T-cell (primary cell): ENCODE measurements at regions not wholly inside any gene's neighbourhood (a gene's known extent, or its start where the extent isn't known, plus 50 kb on each side); places are given as distances from the start of the nearest gene placed in this dataset.
"Not testable (repeated sequence)": the region's sequence is repeated elsewhere in the genome, so short reads cannot be mapped to it uniquely, and the experiment has no call there.

Source experiments
- ATAC-seq, 4 experiments: fragments of 200-7000 bp in 3 of 4; fragments of 150-1000 bp in 1 of 4; cut with Tn5 transposase; replicated peaks in 1 of 4; 1 replicate in 3 of 4; 2 replicates in 1 of 4; pipeline ENCODE4 v1.10.0; 2021; ENCODE audit warnings: moderate library complexity in 3 of 4, mild to moderate bottlenecking in 2 of 4, moderate number of reproducible peaks in 1 of 4
- CTCF ChIA-PET, 2 donors: fragments of 300-600 bp; sonication (Branson Sonifier 250); formaldehyde crosslinking; loops; one replicate each; lab custom pipeline; 2022; ENCODE audit warnings: antibody characterized with exemption in 2 of 2; lab: Charles Lee
- POLR2A ChIA-PET, 2 donors: fragments of 300-600 bp; sonication (Branson Sonifier 250); formaldehyde crosslinking; loops; one replicate each; lab custom pipeline; 2022; ENCODE audit warnings: antibody characterized with exemption in 2 of 2; lab: Charles Lee
- DNase-seq, 35 experiments: peaks; one replicate each; pipeline versions ENCODE4 v3.0.0 to v3.0.0-alpha.2; 2013 to 2023
- H3K27ac ChIP-seq: one replicate; pipeline ENCODE4 v1.5.1; 2013; ENCODE audit warnings: low read length
- H3K27me3 ChIP-seq, 2 experiments: replicated peaks in 1 of 2; 1 replicate in 1 of 2; 2 replicates in 1 of 2; pipeline versions ENCODE4 v1.6.1 to v1.7.0; 2013; ENCODE audit warnings: low read length in 1 of 2, mixed read lengths in 1 of 2; ENCODE audit not compliant: control insufficient read depth in 2 of 2, insufficient read depth in 2 of 2; ENCODE audit errors: extremely low read depth in 1 of 2
- H3K36me3 ChIP-seq, 2 donors: 1 replicate in 1 of 2; 2 replicates in 1 of 2; pipeline versions ENCODE4 v1.6.1 to v1.7.0; 2013; ENCODE audit warnings: low read length in 1 of 2; ENCODE audit not compliant: control insufficient read depth in 2 of 2, insufficient read depth in 1 of 2; ENCODE audit errors: extremely low read depth in 1 of 2
- H3K4me1 ChIP-seq, 2 experiments: 1 replicate in 1 of 2; 2 replicates in 1 of 2; pipeline versions ENCODE4 v1.6.1 to v1.7.0; 2013; ENCODE audit warnings: low read length in 2 of 2, mixed read lengths in 1 of 2; ENCODE audit not compliant: insufficient read depth in 2 of 2, control insufficient read depth in 1 of 2; ENCODE audit errors: extremely low read depth in 1 of 2
- H3K4me3 ChIP-seq, 2 donors: 1 replicate in 1 of 2; 2 replicates in 1 of 2; pipeline versions ENCODE4 v1.5.1 to v1.7.0; 2013; ENCODE audit warnings: mild to moderate bottlenecking in 2 of 2, low read length in 1 of 2, moderate library complexity in 1 of 2; ENCODE audit not compliant: control insufficient read depth in 1 of 2; ENCODE audit errors: extremely low read depth in 1 of 2
- H3K9me3 ChIP-seq: 2 replicates; pipeline ENCODE4 v1.7.0; 2013
- H3K27ac Mint-ChIP-seq, 2 donors: one replicate each; pipeline ENCODE4 v1.8.0; 2020 to 2021; ENCODE audit warnings: mild to moderate bottlenecking in 2 of 2, mixed read lengths in 2 of 2
- H3K27me3 Mint-ChIP-seq, 2 donors: one replicate each; pipeline ENCODE4 v1.8.0; 2021 to 2022; ENCODE audit warnings: mixed read lengths in 2 of 2
- H3K36me3 Mint-ChIP-seq: one replicate; pipeline ENCODE4 v1.8.0; 2021; ENCODE audit warnings: mixed read lengths
- H3K4me1 Mint-ChIP-seq, 3 donors: one replicate each; pipeline ENCODE4 v1.8.0; 2020 to 2022; ENCODE audit warnings: mixed read lengths in 3 of 3, mild to moderate bottlenecking in 1 of 3
- H3K4me3 Mint-ChIP-seq, 3 donors: one replicate each; pipeline ENCODE4 v1.8.0; 2020 to 2022; ENCODE audit warnings: mild to moderate bottlenecking in 3 of 3, mixed read lengths in 3 of 3, moderate library complexity in 3 of 3
- H3K9me3 Mint-ChIP-seq, 3 donors: one replicate each; pipeline ENCODE4 v1.8.0; 2020 to 2022; ENCODE audit warnings: mixed read lengths in 3 of 3
- WGBS: methylation state at CpG from one replicate; pipeline ENCODE4 v1.1.5; 2013; ENCODE audit warnings: missing lambda C conversion rate; ENCODE audit not compliant: insufficient coverage; 5-methylcytosine and 5-hydroxymethylcytosine counted together

GRCh38 chr20:29031262-29031982, 2226.0 kb upstream of the DEFB115 start:
- H3K27me3 Mint-ChIP-seq, ATAC-seq, H3K27ac ChIP-seq, H3K27ac Mint-ChIP-seq, H3K9me3 ChIP-seq, DNase-seq, POLR2A ChIA-PET, H3K27me3 ChIP-seq, H3K4me3 Mint-ChIP-seq, H3K4me1 ChIP-seq, H3K4me1 Mint-ChIP-seq, H3K36me3 ChIP-seq, H3K4me3 ChIP-seq, CTCF ChIA-PET, H3K36me3 Mint-ChIP-seq: not testable (repeated sequence)
- H3K9me3 Mint-ChIP-seq: peaks cover 20 to 35% (median 22%) of the 10 kb centered on the region in 3 donors
- 50% methylated on average over 2 of the region's 16 CpGs for WGBS

DNA sequence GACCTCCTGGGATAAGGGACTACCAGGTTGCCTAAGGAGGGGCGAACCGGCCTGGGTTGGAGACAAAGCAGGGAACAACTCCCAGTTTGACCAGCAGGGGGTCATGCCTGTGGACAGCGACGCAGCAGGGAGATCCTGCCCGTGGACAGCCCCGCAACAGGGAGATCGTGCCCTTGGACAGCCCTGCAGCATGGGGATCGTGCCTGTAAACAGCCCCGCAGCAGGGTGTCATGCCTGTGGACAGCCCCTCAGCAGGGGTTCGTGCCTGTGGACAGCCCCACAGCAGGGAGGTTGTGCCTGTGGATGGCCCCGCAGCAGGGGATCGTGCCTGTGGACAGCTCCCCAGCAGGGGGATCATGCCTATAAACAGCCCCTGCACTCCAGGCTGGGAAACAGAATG, 2213.2 kb upstream of the DEFB115 start:
- H3K4me1 Mint-ChIP-seq, H3K9me3 ChIP-seq, H3K4me3 ChIP-seq, H3K27me3 Mint-ChIP-seq, DNase-seq, H3K27ac Mint-ChIP-seq, H3K4me1 ChIP-seq, H3K27me3 ChIP-seq, POLR2A ChIA-PET, H3K36me3 Mint-ChIP-seq, H3K4me3 Mint-ChIP-seq, CTCF ChIA-PET, H3K36me3 ChIP-seq, ATAC-seq, H3K27ac ChIP-seq: not testable (repeated sequence)
- peaks cover 14 to 22% (median 19%) of the 10 kb centered on the region in 3 donors for H3K9me3 Mint-ChIP-seq
- 79% methylated on average over 10 of the region's 12 CpGs for WGBS

DNA sequence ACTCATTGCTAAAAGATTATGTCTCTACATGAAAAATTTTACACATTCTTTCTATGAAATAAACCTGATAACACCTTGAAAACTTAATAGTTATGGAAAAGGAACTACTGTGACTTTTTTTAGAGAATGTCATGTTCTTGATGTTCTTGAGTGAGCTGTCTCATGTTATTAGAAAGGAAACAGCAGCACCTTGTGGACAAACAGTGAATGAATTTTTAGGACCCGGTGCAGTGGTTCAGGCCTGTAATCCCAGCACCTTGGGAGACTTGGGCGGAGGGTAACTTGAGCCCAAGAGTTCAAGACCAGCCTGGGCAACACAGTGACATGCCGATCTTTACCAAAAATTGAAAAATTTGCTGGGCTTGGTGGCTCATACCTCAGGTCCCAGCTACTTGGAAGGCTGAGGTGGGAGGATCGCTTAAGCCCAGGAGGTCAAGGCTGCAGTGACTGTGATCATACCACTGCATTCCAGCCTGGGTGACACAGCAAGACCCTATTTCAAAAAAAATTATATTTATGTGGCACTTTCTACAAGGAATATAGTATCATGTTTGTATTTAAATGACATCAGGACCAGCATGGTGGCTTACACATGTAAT, 2207.4 kb upstream of the DEFB115 start:
- H3K27ac Mint-ChIP-seq, H3K27ac ChIP-seq, H3K4me3 ChIP-seq, ATAC-seq, H3K9me3 ChIP-seq, DNase-seq, H3K27me3 Mint-ChIP-seq, POLR2A ChIA-PET, H3K4me3 Mint-ChIP-seq, H3K36me3 ChIP-seq, H3K36me3 Mint-ChIP-seq, H3K27me3 ChIP-seq, H3K4me1 ChIP-seq, H3K4me1 Mint-ChIP-seq: not testable (repeated sequence)
- CTCF ChIA-PET: interaction anchor here in 1 of 2 donors (0.6 kb wide), 1 partner anchor 1327 kb away, joined by 3 read pairs; no protein-coding TSS in a partner anchor
- WGBS: 60% methylated on average over 2 of the region's 4 CpGs
- H3K9me3 Mint-ChIP-seq: peaks cover 3 to 24% (median 19%) of the 10 kb centered on the region in 3 donors

GRCh38 chr20:29057866-29058484, 2199.5 kb upstream of the DEFB115 start:
- H3K4me3 Mint-ChIP-seq, ATAC-seq, DNase-seq, H3K27me3 ChIP-seq, H3K9me3 ChIP-seq, POLR2A ChIA-PET, H3K36me3 Mint-ChIP-seq, H3K27ac Mint-ChIP-seq, H3K4me3 ChIP-seq, H3K27me3 Mint-ChIP-seq, H3K27ac ChIP-seq, H3K4me1 Mint-ChIP-seq, H3K36me3 ChIP-seq, H3K4me1 ChIP-seq: not testable (repeated sequence)
- no CpG with 5 or more reads among the region's 6 CpGs for WGBS
- CTCF ChIA-PET: interaction anchor here in 1 of 2 donors (0.6 kb wide), 1 partner anchor 27 kb away, joined by 3 read pairs; no protein-coding TSS in a partner anchor
- peaks cover 26 to 40% (median 28%) of the 10 kb centered on the region in 3 donors for H3K9me3 Mint-ChIP-seq

- DNase-seq, H3K36me3 Mint-ChIP-seq, H3K27ac Mint-ChIP-seq, H3K4me1 Mint-ChIP-seq, H3K4me1 ChIP-seq, CTCF ChIA-PET, POLR2A ChIA-PET, H3K9me3 ChIP-seq, H3K27ac ChIP-seq, H3K27me3 ChIP-seq, H3K36me3 ChIP-seq, ATAC-seq, H3K4me3 ChIP-seq, H3K27me3 Mint-ChIP-seq, H3K4me3 Mint-ChIP-seq: not testable (repeated sequence)
- 86% methylated on average over 8 of the region's 11 CpGs for WGBS
- peaks cover 33 to 57% (median 37%) of the 10 kb centered on the region in 3 donors for H3K9me3 Mint-ChIP-seq
These were observed 2195.0 kb upstream of the DEFB115 start for GRCh38 chr20:29062451-29062850.

DNA sequence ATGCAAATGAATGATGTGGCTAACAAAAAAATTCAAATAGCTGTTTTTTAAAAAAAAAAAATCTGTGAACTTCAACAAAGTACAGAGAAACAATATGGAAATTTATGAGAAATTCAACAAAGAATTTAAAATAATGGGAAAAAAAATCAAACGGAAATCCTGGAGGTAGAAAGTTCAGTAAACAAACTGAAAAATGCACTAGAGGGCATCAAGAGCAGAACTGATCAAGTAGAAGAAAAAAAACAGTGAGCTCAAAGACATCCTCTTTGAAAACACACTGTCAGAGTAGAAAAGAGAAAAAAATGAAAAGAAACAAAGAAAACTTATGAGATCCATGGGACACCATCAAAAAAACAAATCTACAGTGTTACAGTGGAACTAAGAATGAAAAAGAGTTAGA, 2191.1 kb upstream of the DEFB115 start:
- POLR2A ChIA-PET, H3K9me3 ChIP-seq, H3K27ac Mint-ChIP-seq, H3K4me3 ChIP-seq, ATAC-seq, H3K4me1 ChIP-seq, H3K27ac ChIP-seq, H3K27me3 ChIP-seq, DNase-seq, CTCF ChIA-PET, H3K4me3 Mint-ChIP-seq, H3K4me1 Mint-ChIP-seq, H3K36me3 Mint-ChIP-seq, H3K36me3 ChIP-seq, H3K27me3 Mint-ChIP-seq: not testable (repeated sequence)
- WGBS: no CpG with 5 or more reads among the region's 1 CpG
- peaks cover 23 to 57% (median 32%) of the 10 kb centered on the region in 3 donors for H3K9me3 Mint-ChIP-seq
